ENCODE measurements at regions not wholly inside any gene's neighbourhood (a gene's known extent, or its start where the extent isn't known, plus 50 kb on each side); places are given as distances from the start of the nearest gene placed in this dataset.

GRCh38 chr3:65168547-65168946 is 480.7 kb upstream of the ADAMTS9 start:
- WGBS: 37% methylated on average over 4 of the region's 4 CpGs
- Histone ChIP-seq H3K4me3 (no peak overlapping the region), H3K27me3 (no peaks in the 10 kb centered on the region), H3K27ac (replicated peaks in 1 of 4) (peak overlapping the region; percentile 72 to 82 (median 74)), H3K9me3 (no peaks in the 10 kb centered on the region), H3K36me3 (no peaks in the 10 kb centered on the region), H3K4me1 (peaks cover 22 to 31% (median 25%) of the 10 kb centered on the region in 4 donors)
- no peak for DNase-seq (ENCODE audit: extremely low spot score)
- TF ChIP-seq POLR2AphosphoS5 (IDR thresholded peaks at IDR 0.05) (peak; percentile 17 to 21), EP300 (IDR thresholded peaks at IDR 0.05) (no peak), POLR2A (IDR thresholded peaks at IDR 0.05; ENCODE audit: low read depth) (no peak)
- TF ChIP-seq, protein P1, sequence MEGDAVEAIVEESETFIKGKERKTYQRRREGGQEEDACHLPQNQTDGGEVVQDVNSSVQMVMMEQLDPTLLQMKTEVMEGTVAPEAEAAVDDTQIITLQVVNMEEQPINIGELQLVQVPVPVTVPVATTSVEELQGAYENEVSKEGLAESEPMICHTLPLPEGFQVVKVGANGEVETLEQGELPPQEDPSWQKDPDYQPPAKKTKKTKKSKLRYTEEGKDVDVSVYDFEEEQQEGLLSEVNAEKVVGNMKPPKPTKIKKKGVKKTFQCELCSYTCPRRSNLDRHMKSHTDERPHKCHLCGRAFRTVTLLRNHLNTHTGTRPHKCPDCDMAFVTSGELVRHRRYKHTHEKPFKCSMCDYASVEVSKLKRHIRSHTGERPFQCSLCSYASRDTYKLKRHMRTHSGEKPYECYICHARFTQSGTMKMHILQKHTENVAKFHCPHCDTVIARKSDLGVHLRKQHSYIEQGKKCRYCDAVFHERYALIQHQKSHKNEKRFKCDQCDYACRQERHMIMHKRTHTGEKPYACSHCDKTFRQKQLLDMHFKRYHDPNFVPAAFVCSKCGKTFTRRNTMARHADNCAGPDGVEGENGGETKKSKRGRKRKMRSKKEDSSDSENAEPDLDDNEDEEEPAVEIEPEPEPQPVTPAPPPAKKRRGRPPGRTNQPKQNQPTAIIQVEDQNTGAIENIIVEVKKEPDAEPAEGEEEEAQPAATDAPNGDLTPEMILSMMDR (IDR thresholded peaks at IDR 0.05): no peak
- intact Hi-C loops (cut with DNase I): no loop called here

DNA sequence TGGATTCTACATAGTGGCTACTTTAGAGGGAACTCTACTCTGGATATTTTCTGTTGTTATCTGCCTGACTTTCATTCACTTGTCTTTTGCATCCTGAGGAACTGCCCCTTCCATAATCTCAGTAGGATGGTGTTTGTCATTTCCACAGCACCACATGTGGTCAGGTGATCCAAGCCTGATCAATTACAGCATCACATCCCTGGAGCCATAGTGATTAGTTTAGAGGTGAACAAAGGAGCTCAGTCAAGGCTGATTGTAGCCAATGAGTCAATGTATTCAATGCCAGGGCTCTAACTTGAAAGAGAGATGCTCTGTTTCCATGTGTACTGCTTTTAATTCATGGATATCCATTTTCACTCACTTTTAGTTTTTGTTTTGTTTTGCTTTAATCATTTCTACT is 478.7 kb upstream of the ADAMTS9 start:
- DNase-seq (ENCODE audit: extremely low spot score): no peak
- TF ChIP-seq POLR2AphosphoS5 (IDR thresholded peaks at IDR 0.05): no peak
- no peak for TF ChIP-seq POLR2A (IDR thresholded peaks at IDR 0.05; ENCODE audit: low read depth)
- TF ChIP-seq, protein P1 (IDR thresholded peaks at IDR 0.05): no peak
- no peak for TF ChIP-seq EP300 (IDR thresholded peaks at IDR 0.05)

DNA sequence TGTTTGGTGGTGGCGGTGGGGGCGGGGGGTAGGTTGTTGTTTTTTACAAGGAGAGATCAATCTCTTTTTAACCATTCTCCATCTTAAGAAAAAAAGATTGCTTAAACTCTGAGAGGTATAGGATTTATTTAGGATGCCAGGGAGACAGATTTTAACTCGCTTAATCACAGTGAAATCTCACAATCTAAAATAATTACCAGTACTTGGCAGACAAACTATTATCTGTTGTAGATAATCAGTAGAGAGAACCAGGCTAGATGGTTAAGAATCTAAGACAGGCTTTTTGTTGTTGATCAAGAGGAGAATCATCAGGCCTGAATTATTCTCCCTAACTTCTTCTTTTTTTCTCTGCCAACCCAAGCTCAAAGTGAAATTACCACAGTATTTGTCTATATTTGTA is 470.2 kb upstream of the ADAMTS9 start:
- intact Hi-C loops (cut with DNase I): no loop called here
- Histone ChIP-seq H3K4me3 (no peak overlapping the region), H3K36me3 (no peaks in the 10 kb centered on the region), H3K9me3 (no peaks in the 10 kb centered on the region), H3K27ac (replicated peaks in 1 of 4) (no peak overlapping the region), H3K27me3 (no peaks in the 10 kb centered on the region), H3K4me1 (no peaks in the 10 kb centered on the region)
- whole genome bisulfite sequencing: 86% methylated on average over 3 of the region's 3 CpGs
- no peak for DNase-seq (ENCODE audit: extremely low spot score)
- TF ChIP-seq, protein P1 (IDR thresholded peaks at IDR 0.05): no peak
- TF ChIP-seq EP300 (IDR thresholded peaks at IDR 0.05) (no peak), POLR2AphosphoS5 (IDR thresholded peaks at IDR 0.05) (no peak), POLR2A (IDR thresholded peaks at IDR 0.05; ENCODE audit: low read depth) (no peak)

More for the DNA sequence above, 478.7 kb upstream of the ADAMTS9 start:
- no peak overlapping the region for H3K27ac ChIP-seq (replicated peaks in 1 of 4)
- no peaks in the 10 kb centered on the region for H3K36me3 ChIP-seq
- H3K9me3 ChIP-seq: no peaks in the 10 kb centered on the region
- H3K4me3 ChIP-seq: no peak overlapping the region
- peaks cover 22 to 31% (median 25%) of the 10 kb centered on the region in 4 donors for H3K4me1 ChIP-seq
- intact Hi-C loops (cut with DNase I): no loop called here
- no peaks in the 10 kb centered on the region for H3K27me3 ChIP-seq

DNA sequence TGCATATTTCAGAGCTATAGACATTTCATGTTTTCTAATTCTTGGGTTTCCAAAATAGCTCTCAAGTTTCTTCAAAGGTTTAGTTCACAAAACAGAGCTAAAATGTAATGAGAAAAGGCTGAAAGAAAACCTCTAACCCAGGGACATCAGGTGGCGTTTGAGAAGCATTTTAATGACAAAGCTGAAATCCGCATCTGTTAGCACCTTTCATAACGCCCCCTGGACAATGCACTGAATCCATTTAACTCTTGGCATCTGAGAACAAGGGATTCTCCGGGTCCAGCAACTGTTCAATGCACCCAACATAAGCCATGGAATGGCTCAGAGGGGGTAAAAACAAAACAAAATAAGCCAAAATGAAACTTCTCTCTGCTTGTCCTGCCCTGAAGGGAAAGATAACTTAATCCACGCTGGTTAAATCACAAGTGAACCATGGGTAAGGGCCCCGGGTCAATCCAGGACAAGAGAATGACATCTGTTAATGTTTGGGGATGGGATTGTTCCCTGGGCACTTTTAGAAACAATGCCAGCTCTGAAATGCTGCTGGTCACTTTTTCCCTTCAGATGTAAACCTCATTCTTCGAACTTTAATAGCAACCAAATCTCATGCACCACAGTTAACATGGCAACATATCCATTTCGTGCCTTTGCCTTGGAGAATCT is 466.2 kb upstream of the ADAMTS9 start:
- TF ChIP-seq, protein P1 (IDR thresholded peaks at IDR 0.05): no peak
- no peak for TF ChIP-seq POLR2A (IDR thresholded peaks at IDR 0.05; ENCODE audit: low read depth)
- TF ChIP-seq EP300 (IDR thresholded peaks at IDR 0.05): no peak
- no peak for TF ChIP-seq POLR2AphosphoS5 (IDR thresholded peaks at IDR 0.05)
- no peak for DNase-seq (ENCODE audit: extremely low spot score)
- no peak overlapping the region for H3K4me3 ChIP-seq
- intact Hi-C loops (cut with DNase I): no loop called here
- H3K9me3 ChIP-seq: no peaks in the 10 kb centered on the region
- 86% methylated on average over 8 of the region's 8 CpGs for WGBS
- no peaks in the 10 kb centered on the region for H3K36me3 ChIP-seq
- no peaks in the 10 kb centered on the region for H3K27me3 ChIP-seq
- H3K27ac ChIP-seq (replicated peaks in 1 of 4): no peak overlapping the region
- H3K4me1 ChIP-seq: no peaks in the 10 kb centered on the region

DNA sequence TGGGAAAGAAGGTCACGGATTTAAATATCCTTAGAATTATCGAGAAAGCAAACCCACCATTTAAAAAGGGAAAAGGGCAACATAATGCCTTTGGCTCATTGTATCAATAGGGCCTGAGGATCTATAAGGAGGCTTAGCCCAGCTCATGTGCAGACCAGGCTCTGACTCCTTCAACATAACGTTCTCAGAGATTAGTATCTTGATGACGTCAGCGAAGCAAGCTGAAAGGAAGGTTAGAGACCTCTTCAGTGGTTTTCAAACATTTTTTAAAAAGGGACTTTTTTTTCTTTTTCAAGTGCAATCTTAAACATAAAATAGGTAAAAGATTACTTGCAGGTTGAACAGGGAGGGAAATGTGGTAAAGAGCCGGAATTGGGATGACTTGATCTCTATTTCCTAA is 463.9 kb upstream of the ADAMTS9 start:
- Histone ChIP-seq H3K4me3 (no peak overlapping the region), H3K4me1 (no peaks in the 10 kb centered on the region), H3K27ac (replicated peaks in 1 of 4) (no peak overlapping the region), H3K27me3 (no peaks in the 10 kb centered on the region), H3K9me3 (no peaks in the 10 kb centered on the region), H3K36me3 (no peaks in the 10 kb centered on the region)
- no peak for DNase-seq (ENCODE audit: extremely low spot score)
- intact Hi-C loops (cut with DNase I): no loop called here
- TF ChIP-seq POLR2A (IDR thresholded peaks at IDR 0.05; ENCODE audit: low read depth) (no peak), EP300 (IDR thresholded peaks at IDR 0.05) (no peak), POLR2AphosphoS5 (IDR thresholded peaks at IDR 0.05) (no peak)
- 94% methylated on average over 6 of the region's 6 CpGs for WGBS
